ENCODE measurements at regions not wholly inside any gene's neighbourhood (a gene's known extent, or its start where the extent isn't known, plus 50 kb on each side); places are given as distances from the start of the nearest gene placed in this dataset.

DNA sequence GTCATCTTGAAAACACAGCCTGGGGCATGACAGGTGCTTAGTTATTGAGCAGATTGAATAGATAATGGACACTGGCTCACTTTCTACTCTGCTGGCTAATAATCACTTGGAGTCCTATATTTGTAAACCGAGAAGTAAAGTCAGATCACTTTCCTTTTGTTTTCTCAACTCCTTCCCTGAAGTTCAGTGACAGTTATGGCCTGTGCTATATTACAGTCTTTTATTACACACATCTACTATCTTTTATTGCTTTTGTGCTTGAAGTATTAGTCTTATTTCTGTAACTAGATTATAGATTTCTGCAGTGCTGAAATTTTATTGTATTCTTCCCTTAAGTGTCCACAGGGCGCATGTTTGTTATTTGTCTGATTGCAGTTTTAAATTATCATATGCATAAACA is 136.4 kb upstream of the TAC1 start:
- TF ChIP-seq, protein P1, sequence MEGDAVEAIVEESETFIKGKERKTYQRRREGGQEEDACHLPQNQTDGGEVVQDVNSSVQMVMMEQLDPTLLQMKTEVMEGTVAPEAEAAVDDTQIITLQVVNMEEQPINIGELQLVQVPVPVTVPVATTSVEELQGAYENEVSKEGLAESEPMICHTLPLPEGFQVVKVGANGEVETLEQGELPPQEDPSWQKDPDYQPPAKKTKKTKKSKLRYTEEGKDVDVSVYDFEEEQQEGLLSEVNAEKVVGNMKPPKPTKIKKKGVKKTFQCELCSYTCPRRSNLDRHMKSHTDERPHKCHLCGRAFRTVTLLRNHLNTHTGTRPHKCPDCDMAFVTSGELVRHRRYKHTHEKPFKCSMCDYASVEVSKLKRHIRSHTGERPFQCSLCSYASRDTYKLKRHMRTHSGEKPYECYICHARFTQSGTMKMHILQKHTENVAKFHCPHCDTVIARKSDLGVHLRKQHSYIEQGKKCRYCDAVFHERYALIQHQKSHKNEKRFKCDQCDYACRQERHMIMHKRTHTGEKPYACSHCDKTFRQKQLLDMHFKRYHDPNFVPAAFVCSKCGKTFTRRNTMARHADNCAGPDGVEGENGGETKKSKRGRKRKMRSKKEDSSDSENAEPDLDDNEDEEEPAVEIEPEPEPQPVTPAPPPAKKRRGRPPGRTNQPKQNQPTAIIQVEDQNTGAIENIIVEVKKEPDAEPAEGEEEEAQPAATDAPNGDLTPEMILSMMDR (IDR thresholded peaks at IDR 0.05; ENCODE audit: control extremely low read depth in 1 of 3, insufficient read depth in 1 of 3, low read depth in 1 of 3, low read length in 3 of 3) = no peak
- TF ChIP-seq EP300 (IDR thresholded peaks at IDR 0.05; ENCODE audit: borderline replicate concordance in 1 of 2, low read depth in 2 of 2, low read length in 2 of 2) (no peak), GABPA (IDR thresholded peaks at IDR 0.05; ENCODE audit: borderline replicate concordance, insufficient read depth, low read length) (no peak), SP1 (IDR thresholded peaks at IDR 0.05; ENCODE audit: low read depth, low read length) (no peak), SAP30 (IDR thresholded peaks at IDR 0.05; ENCODE audit: insufficient read depth, insufficient replicate concordance, low read length) (no peak), TEAD4 (IDR thresholded peaks at IDR 0.05; ENCODE audit: low read depth, low read length) (no peak), BACH1 (IDR thresholded peaks at IDR 0.05; ENCODE audit: low read length) (no peak), SIN3A (conservative IDR thresholded peaks at IDR 0.05 in 1 of 2, IDR thresholded peaks at IDR 0.05 in 1 of 2; ENCODE audit: low read depth in 1 of 2, low read length in 2 of 2) (no peak), EZH2 (IDR thresholded peaks at IDR 0.05; ENCODE audit: low read depth, low read length, severe bottlenecking) (no peak), POLR2AphosphoS5 (IDR thresholded peaks at IDR 0.05; ENCODE audit: low read depth, low read length) (no peak), HDAC2 (IDR thresholded peaks at IDR 0.05; ENCODE audit: borderline replicate concordance in 1 of 2, low read depth in 2 of 2, low read length in 2 of 2) (no peak), POLR2A (IDR thresholded peaks at IDR 0.05; ENCODE audit: control extremely low read depth in 1 of 2, low read depth in 2 of 2, low read length in 2 of 2) (no peak)
- TF ChIP-seq, protein P2, sequence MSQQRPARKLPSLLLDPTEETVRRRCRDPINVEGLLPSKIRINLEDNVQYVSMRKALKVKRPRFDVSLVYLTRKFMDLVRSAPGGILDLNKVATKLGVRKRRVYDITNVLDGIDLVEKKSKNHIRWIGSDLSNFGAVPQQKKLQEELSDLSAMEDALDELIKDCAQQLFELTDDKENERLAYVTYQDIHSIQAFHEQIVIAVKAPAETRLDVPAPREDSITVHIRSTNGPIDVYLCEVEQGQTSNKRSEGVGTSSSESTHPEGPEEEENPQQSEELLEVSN (IDR thresholded peaks at IDR 0.05) = no peak
- TF ChIP-seq, protein P3, sequence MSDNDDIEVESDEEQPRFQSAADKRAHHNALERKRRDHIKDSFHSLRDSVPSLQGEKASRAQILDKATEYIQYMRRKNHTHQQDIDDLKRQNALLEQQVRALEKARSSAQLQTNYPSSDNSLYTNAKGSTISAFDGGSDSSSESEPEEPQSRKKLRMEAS (IDR thresholded peaks at IDR 0.05) = no peak
